ENCODE measurements at regions not wholly inside any gene's neighbourhood (a gene's known extent, or its start where the extent isn't known, plus 50 kb on each side); places are given as distances from the start of the nearest gene placed in this dataset.

DNA sequence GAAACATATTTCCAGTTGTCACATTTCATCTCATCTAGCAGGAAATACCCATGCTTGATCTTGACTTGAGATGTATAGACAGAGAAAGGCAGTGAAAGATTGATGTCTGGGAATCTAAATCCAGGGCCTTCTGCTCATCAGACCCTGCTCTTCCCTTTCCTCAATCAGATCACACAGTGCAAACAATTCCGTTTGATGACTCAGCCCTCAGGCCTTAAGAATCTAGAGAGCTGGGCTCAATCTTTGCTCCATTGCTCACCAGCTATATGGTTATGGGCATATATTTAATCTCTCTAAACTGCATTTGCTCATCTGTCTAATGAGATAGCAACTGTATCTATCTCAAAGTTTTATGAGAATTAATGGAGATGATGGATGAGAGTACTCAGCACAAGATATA, 201.8 kb upstream of the CCDC196 start:
- DNase-seq: no peak
- no CpG with 5 or more reads among the region's 1 CpG for WGBS (ENCODE audit: insufficient coverage, low lambda C conversion rate)
- no peaks in the 10 kb centered on the region for H3K4me1 ChIP-seq (ENCODE audit: control insufficient read depth, insufficient read depth, low read length)
- H3K27me3 ChIP-seq (ENCODE audit: control insufficient read depth, insufficient read depth, low read length): no peaks in the 10 kb centered on the region
- no peaks in the 10 kb centered on the region for H3K36me3 ChIP-seq (ENCODE audit: control insufficient read depth, insufficient read depth, low read length)
- H3K4me3 ChIP-seq (ENCODE audit: low read length): no peak overlapping the region
- H3K27ac ChIP-seq (ENCODE audit: low read length): no peak overlapping the region
- no peaks in the 10 kb centered on the region for H3K9me3 ChIP-seq (ENCODE audit: control insufficient read depth, low read depth, low read length)

DNA sequence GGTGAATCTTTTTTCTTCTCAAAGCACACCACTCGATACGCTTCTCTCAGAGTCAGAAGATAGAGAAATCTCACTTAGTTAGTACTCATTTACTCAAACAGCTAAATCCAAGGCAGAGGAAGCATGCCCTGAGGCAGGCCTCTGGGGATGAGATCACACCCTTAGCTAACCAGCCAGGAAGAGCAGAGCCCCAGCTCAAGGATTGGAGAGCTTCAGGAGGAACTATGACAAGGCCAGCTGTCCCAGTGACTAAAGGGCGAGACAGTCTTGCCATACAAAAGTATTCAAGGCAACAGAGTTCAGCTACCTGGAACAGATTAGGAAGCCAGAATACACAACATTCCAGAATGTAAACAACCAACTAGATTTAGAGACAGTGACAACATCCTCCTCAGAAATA, 197.7 kb upstream of the CCDC196 start:
- H3K27ac ChIP-seq (ENCODE audit: low read length): no peak overlapping the region
- no CpG with 5 or more reads among the region's 3 CpGs for WGBS (ENCODE audit: insufficient coverage, low lambda C conversion rate)
- no peak overlapping the region for H3K4me3 ChIP-seq (ENCODE audit: low read length)
- DNase-seq: no peak
- no peaks in the 10 kb centered on the region for H3K36me3 ChIP-seq (ENCODE audit: control insufficient read depth, insufficient read depth, low read length)
- no peaks in the 10 kb centered on the region for H3K27me3 ChIP-seq (ENCODE audit: control insufficient read depth, insufficient read depth, low read length)
- H3K9me3 ChIP-seq (ENCODE audit: control insufficient read depth, low read depth, low read length): no peaks in the 10 kb centered on the region
- H3K4me1 ChIP-seq (ENCODE audit: control insufficient read depth, insufficient read depth, low read length): no peaks in the 10 kb centered on the region

GRCh38 chr14:66291756-66292155, 194.4 kb upstream of the CCDC196 start:
- Histone ChIP-seq H3K36me3 (ENCODE audit: control insufficient read depth, insufficient read depth, low read length) (no peaks in the 10 kb centered on the region), H3K9me3 (ENCODE audit: control insufficient read depth, low read depth, low read length) (no peaks in the 10 kb centered on the region), H3K27ac (ENCODE audit: low read length) (no peak overlapping the region), H3K4me3 (ENCODE audit: low read length) (no peak overlapping the region), H3K27me3 (ENCODE audit: control insufficient read depth, insufficient read depth, low read length) (no peaks in the 10 kb centered on the region), H3K4me1 (ENCODE audit: control insufficient read depth, insufficient read depth, low read length) (no peaks in the 10 kb centered on the region)
- no peak for DNase-seq

DNA sequence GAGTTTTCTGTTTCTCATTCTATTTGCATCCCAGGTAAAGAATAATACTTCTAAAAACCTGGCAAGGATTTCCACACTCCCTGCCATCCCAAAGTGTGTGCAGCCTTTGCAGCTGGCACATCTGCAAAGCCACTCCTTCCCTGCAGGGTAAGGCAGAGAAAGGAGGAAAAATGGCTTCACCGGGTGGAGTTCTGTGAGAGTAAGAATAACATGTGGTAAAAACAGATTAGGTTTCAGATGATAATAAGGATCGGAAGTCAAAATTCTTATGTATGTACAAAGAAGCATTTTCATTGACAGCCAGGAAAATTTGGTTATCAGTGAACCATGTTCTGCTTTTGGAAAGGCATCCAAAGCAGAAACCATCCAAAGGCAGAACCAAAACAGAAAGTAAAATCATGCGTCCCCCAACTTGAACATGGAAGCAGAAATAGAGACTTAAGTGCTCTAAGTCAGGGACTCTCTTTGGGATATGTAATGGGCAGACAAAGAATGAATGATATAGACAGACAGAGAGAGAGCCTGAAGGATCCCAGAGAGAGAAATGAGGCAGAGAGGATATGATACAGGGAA, 192.6 kb upstream of the CCDC196 start:
- H3K4me1 ChIP-seq (ENCODE audit: control insufficient read depth, insufficient read depth, low read length): no peaks in the 10 kb centered on the region
- H3K9me3 ChIP-seq (ENCODE audit: control insufficient read depth, low read depth, low read length): no peaks in the 10 kb centered on the region
- H3K27me3 ChIP-seq (ENCODE audit: control insufficient read depth, insufficient read depth, low read length): no peaks in the 10 kb centered on the region
- H3K36me3 ChIP-seq (ENCODE audit: control insufficient read depth, insufficient read depth, low read length): no peaks in the 10 kb centered on the region
- 89% methylated on average over 1 of the region's 3 CpGs for WGBS (ENCODE audit: insufficient coverage, low lambda C conversion rate)
- DNase-seq: no peak
- H3K27ac ChIP-seq (ENCODE audit: low read length): no peak overlapping the region
- no peak overlapping the region for H3K4me3 ChIP-seq (ENCODE audit: low read length)

- H3K36me3 ChIP-seq (ENCODE audit: control insufficient read depth, insufficient read depth, low read length): no peaks in the 10 kb centered on the region
- no peak overlapping the region for H3K4me3 ChIP-seq (ENCODE audit: low read length)
- DNase-seq: no peak
- H3K4me1 ChIP-seq (ENCODE audit: control insufficient read depth, insufficient read depth, low read length): no peaks in the 10 kb centered on the region
- H3K9me3 ChIP-seq (ENCODE audit: control insufficient read depth, low read depth, low read length): no peaks in the 10 kb centered on the region
- WGBS (ENCODE audit: insufficient coverage, low lambda C conversion rate): no CpG with 5 or more reads among the region's 2 CpGs
- no peaks in the 10 kb centered on the region for H3K27me3 ChIP-seq (ENCODE audit: control insufficient read depth, insufficient read depth, low read length)
- H3K27ac ChIP-seq (ENCODE audit: low read length): no peak overlapping the region
Measured at GRCh38 chr14:66295386-66295785, 190.8 kb upstream of the CCDC196 start.

DNA sequence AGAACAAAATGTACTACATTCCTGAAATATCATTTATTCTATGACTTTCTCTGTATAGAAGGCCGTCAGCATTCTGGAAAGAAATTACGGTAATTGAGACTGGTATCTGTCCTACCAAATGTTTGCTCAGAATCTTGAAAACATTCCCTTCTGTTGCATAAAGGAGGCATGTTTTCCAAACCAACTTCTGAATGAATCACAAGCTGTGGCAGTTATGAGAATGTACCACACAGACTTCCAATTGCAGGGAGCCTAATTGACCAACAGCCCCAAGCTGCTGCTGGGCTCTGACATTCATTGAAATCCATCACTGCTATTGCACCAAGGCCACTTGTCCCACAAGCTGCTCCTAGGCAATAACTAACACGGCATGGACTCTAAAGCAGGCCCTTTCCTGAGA, 185.3 kb upstream of the CCDC196 start:
- no peaks in the 10 kb centered on the region for H3K36me3 ChIP-seq (ENCODE audit: control insufficient read depth, insufficient read depth, low read length)
- no peaks in the 10 kb centered on the region for H3K4me1 ChIP-seq (ENCODE audit: control insufficient read depth, insufficient read depth, low read length)

GRCh38 chr14:66306101-66306500, 180.1 kb upstream of the CCDC196 start:
- Histone ChIP-seq H3K4me1 (ENCODE audit: control insufficient read depth, insufficient read depth, low read length) (no peaks in the 10 kb centered on the region), H3K4me3 (ENCODE audit: low read length) (no peak overlapping the region), H3K36me3 (ENCODE audit: control insufficient read depth, insufficient read depth, low read length) (no peaks in the 10 kb centered on the region), H3K27ac (ENCODE audit: low read length) (no peak overlapping the region), H3K27me3 (ENCODE audit: control insufficient read depth, insufficient read depth, low read length) (no peaks in the 10 kb centered on the region), H3K9me3 (ENCODE audit: control insufficient read depth, low read depth, low read length) (no peaks in the 10 kb centered on the region)
- no peak for DNase-seq

More for the DNA sequence above, 185.3 kb upstream of the CCDC196 start:
- no peak overlapping the region for H3K27ac ChIP-seq (ENCODE audit: low read length)
- H3K27me3 ChIP-seq (ENCODE audit: control insufficient read depth, insufficient read depth, low read length): no peaks in the 10 kb centered on the region
- DNase-seq: no peak
- H3K9me3 ChIP-seq (ENCODE audit: control insufficient read depth, low read depth, low read length): no peaks in the 10 kb centered on the region
- H3K4me3 ChIP-seq (ENCODE audit: low read length): no peak overlapping the region
- no CpG with 5 or more reads among the region's 3 CpGs for WGBS (ENCODE audit: insufficient coverage, low lambda C conversion rate)

- Histone ChIP-seq H3K4me3 (ENCODE audit: low read length) (no peak overlapping the region), H3K4me1 (ENCODE audit: control insufficient read depth, insufficient read depth, low read length) (no peaks in the 10 kb centered on the region), H3K9me3 (ENCODE audit: control insufficient read depth, low read depth, low read length) (no peaks in the 10 kb centered on the region), H3K27ac (ENCODE audit: low read length) (no peak overlapping the region), H3K36me3 (ENCODE audit: control insufficient read depth, insufficient read depth, low read length) (no peaks in the 10 kb centered on the region), H3K27me3 (ENCODE audit: control insufficient read depth, insufficient read depth, low read length) (no peaks in the 10 kb centered on the region)
- DNase-seq: no peak
- 100% methylated on average over 1 of the region's 3 CpGs for WGBS (ENCODE audit: insufficient coverage, low lambda C conversion rate)
Measured at GRCh38 chr14:66311058-66311457, 175.1 kb upstream of the CCDC196 start.

- Histone ChIP-seq H3K4me3 (ENCODE audit: low read length) (no peak overlapping the region), H3K27ac (ENCODE audit: low read length) (no peak overlapping the region)
- WGBS (ENCODE audit: insufficient coverage, low lambda C conversion rate): no CpG with 5 or more reads among the region's 5 CpGs
Measured at GRCh38 chr14:66311990-66312389, 174.2 kb upstream of the CCDC196 start.

GRCh38 chr14:66312451-66312850, 173.7 kb upstream of the CCDC196 start:
- 100% methylated on average over 1 of the region's 3 CpGs for WGBS (ENCODE audit: insufficient coverage, low lambda C conversion rate)
- Histone ChIP-seq H3K27ac (ENCODE audit: low read length) (no peak overlapping the region), H3K4me1 (ENCODE audit: control insufficient read depth, insufficient read depth, low read length) (no peaks in the 10 kb centered on the region), H3K9me3 (ENCODE audit: control insufficient read depth, low read depth, low read length) (no peaks in the 10 kb centered on the region), H3K27me3 (ENCODE audit: control insufficient read depth, insufficient read depth, low read length) (no peaks in the 10 kb centered on the region), H3K36me3 (ENCODE audit: control insufficient read depth, insufficient read depth, low read length) (no peaks in the 10 kb centered on the region), H3K4me3 (ENCODE audit: low read length) (no peak overlapping the region)
- DNase-seq: no peak

More at GRCh38 chr14:66311990-66312389, 174.2 kb upstream of the CCDC196 start:
- Histone ChIP-seq H3K9me3 (ENCODE audit: control insufficient read depth, low read depth, low read length) (no peaks in the 10 kb centered on the region), H3K4me1 (ENCODE audit: control insufficient read depth, insufficient read depth, low read length) (no peaks in the 10 kb centered on the region), H3K36me3 (ENCODE audit: control insufficient read depth, insufficient read depth, low read length) (no peaks in the 10 kb centered on the region), H3K27me3 (ENCODE audit: control insufficient read depth, insufficient read depth, low read length) (no peaks in the 10 kb centered on the region)
- no peak for DNase-seq

GRCh38 chr14:66315098-66315497, 171.1 kb upstream of the CCDC196 start:
- Histone ChIP-seq H3K36me3 (ENCODE audit: control insufficient read depth, insufficient read depth, low read length) (no peaks in the 10 kb centered on the region), H3K9me3 (ENCODE audit: control insufficient read depth, low read depth, low read length) (no peaks in the 10 kb centered on the region), H3K27ac (ENCODE audit: low read length) (no peak overlapping the region), H3K4me1 (ENCODE audit: control insufficient read depth, insufficient read depth, low read length) (no peaks in the 10 kb centered on the region), H3K4me3 (ENCODE audit: low read length) (no peak overlapping the region), H3K27me3 (ENCODE audit: control insufficient read depth, insufficient read depth, low read length) (no peaks in the 10 kb centered on the region)
- WGBS (ENCODE audit: insufficient coverage, low lambda C conversion rate): no CpG with 5 or more reads among the region's 1 CpG
- no peak for DNase-seq

All from large intestine (tissue), 3 donors.